Calu3 (cell line): ENCODE measurements at regions not wholly inside any gene's neighbourhood (a gene's known extent, or its start where the extent isn't known, plus 50 kb on each side); places are given as distances from the start of the nearest gene placed in this dataset.

Source experiments
- BruUV-seq: library from RNA; stranded (reverse); fragments of 400-500 nt; replicated peaks from 2 replicates; lab custom pipeline; 2021; lab: Mats Ljungman, UMichigan
- CTCF ChIA-PET: fragments of 300-600 bp; sonication (Branson Sonifier 250); formaldehyde crosslinking; loops from one replicate; lab custom pipeline; 2022; ENCODE audit warnings: antibody characterized with exemption; lab: Charles Lee
- DNase-seq: peaks from one replicate; pipeline ENCODE4 v3.0.0; 2022
- H3K27ac Mint-ChIP-seq: one replicate; pipeline ENCODE4 v1.8.0; 2022; ENCODE audit warnings: mixed read lengths; ENCODE audit not compliant: unreplicated experiment
- H3K27me3 Mint-ChIP-seq: one replicate; pipeline ENCODE4 v1.8.0; 2022; ENCODE audit warnings: mixed read lengths; ENCODE audit not compliant: unreplicated experiment
- H3K36me3 Mint-ChIP-seq: one replicate; pipeline ENCODE4 v1.8.0; 2022; ENCODE audit warnings: mild to moderate bottlenecking, moderate library complexity, mixed read lengths; ENCODE audit not compliant: insufficient read depth, unreplicated experiment
- H3K4me1 Mint-ChIP-seq: one replicate; pipeline ENCODE4 v1.8.0; 2022; ENCODE audit warnings: mild to moderate bottlenecking, low read depth, mixed read lengths; ENCODE audit not compliant: unreplicated experiment
- H3K4me3 Mint-ChIP-seq: one replicate; pipeline ENCODE4 v1.8.0; 2022; ENCODE audit warnings: mild to moderate bottlenecking, low read depth, moderate library complexity, mixed read lengths; ENCODE audit not compliant: unreplicated experiment
- H3K9me3 Mint-ChIP-seq: one replicate; pipeline ENCODE4 v1.8.0; 2022; ENCODE audit warnings: low read depth, mixed read lengths; ENCODE audit not compliant: unreplicated experiment
- intact Hi-C: fragments of 100-400 bp; cut with micrococcal nuclease; formaldehyde crosslinking; loops from one replicate; pipeline ENCODE4 v1.10.0; 2022; ENCODE audit not compliant: unreplicated experiment
- TF ChIP-seq, protein P1 (sequence below): fragments of 200-600 bp; IDR thresholded peaks from one replicate; pipeline ENCODE4 v1.8.0; 2022; ENCODE audit warnings: antibody characterized with exemption; ENCODE audit not compliant: unreplicated experiment

DNA sequence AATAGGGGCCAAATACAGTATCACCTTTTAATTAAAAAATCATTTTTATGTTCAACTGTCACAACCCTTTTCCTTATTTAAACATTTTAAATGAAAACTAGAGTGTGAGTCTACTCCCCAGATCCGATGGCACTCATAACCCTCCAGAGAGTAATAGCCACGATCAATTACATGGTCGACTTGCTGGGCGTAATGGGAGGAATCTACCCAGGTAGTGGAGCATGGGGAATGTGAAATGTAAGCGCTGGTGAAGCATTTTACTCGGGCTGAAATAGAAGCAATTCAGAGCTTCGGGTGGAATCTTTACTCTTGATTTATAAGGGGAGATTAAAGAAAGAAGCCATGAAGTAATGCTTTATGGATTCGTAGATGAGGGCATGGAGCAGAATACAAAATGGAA is 321.9 kb downstream of the ACTR3B start:
- Mint-ChIP-seq H3K27ac (no peak overlapping the region), H3K9me3 (peaks cover 9% of the 10 kb centered on the region), H3K27me3 (no peaks in the 10 kb centered on the region), H3K36me3 (no peaks in the 10 kb centered on the region), H3K4me3 (no peak overlapping the region), H3K4me1 (no peaks in the 10 kb centered on the region)
- TF ChIP-seq, protein P1, sequence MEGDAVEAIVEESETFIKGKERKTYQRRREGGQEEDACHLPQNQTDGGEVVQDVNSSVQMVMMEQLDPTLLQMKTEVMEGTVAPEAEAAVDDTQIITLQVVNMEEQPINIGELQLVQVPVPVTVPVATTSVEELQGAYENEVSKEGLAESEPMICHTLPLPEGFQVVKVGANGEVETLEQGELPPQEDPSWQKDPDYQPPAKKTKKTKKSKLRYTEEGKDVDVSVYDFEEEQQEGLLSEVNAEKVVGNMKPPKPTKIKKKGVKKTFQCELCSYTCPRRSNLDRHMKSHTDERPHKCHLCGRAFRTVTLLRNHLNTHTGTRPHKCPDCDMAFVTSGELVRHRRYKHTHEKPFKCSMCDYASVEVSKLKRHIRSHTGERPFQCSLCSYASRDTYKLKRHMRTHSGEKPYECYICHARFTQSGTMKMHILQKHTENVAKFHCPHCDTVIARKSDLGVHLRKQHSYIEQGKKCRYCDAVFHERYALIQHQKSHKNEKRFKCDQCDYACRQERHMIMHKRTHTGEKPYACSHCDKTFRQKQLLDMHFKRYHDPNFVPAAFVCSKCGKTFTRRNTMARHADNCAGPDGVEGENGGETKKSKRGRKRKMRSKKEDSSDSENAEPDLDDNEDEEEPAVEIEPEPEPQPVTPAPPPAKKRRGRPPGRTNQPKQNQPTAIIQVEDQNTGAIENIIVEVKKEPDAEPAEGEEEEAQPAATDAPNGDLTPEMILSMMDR = no peak
- DNase-seq = no peak
- no TSS peak for BruUV-seq
- CTCF ChIA-PET = no interaction called here
- intact Hi-C loops = no loop called here

DNA sequence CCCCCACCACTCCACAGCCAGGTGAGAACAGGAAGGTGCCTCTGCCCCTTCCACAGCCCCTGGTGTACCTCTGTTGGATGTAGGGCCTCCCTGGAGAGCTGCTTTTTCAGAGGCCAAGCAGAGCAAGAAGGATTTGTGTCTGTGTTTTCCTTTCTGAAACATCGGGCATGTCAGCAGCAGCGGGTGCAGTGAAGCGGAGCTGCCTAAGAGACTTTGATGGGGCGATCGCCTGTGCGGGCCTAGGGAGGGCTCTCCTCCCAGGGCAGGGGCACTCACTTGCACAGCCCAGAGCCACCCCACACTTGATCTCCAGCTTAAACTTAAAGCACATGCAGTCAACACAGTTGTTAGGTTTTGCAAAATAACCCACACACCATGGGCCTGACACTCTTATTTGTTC is 324.7 kb downstream of the ACTR3B start:
- Mint-ChIP-seq H3K9me3 (peaks cover 8% of the 10 kb centered on the region), H3K27me3 (no peaks in the 10 kb centered on the region), H3K4me3 (no peak overlapping the region), H3K4me1 (no peaks in the 10 kb centered on the region), H3K27ac (no peak overlapping the region), H3K36me3 (no peaks in the 10 kb centered on the region)
- BruUV-seq = no TSS peak
- intact Hi-C loops = no loop called here
- TF ChIP-seq, protein P1 = no peak
- CTCF ChIA-PET = no interaction called here
- no peak for DNase-seq

DNA sequence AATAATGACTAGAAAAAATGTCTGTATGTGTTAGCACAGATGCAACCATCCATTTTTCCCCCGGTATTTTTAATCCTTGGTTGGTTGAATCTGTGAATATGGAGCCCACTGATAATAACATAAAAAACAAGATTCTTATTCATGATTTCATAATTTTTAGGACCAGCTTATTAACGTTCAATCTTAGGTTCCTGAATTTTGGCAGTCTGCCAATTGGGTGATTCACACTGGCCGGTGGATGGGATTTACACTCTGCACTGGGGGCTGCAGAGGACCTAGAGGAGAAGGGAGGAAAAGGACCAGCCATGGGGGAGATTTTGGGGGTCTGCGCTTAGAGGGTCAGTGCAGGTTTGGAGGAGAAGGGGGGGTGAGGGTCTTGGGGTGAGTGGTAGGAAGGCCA is 327.9 kb downstream of the ACTR3B start:
- H3K4me3 Mint-ChIP-seq = no peak overlapping the region
- CTCF ChIA-PET = interaction anchor here (0.6 kb wide), 1 partner anchor 76 kb away, joined by 3 read pairs; no protein-coding TSS in a partner anchor
- no peaks in the 10 kb centered on the region for H3K27me3 Mint-ChIP-seq
- TF ChIP-seq, protein P1 = no peak
- no peak overlapping the region for H3K27ac Mint-ChIP-seq
- no peaks in the 10 kb centered on the region for H3K4me1 Mint-ChIP-seq
- H3K9me3 Mint-ChIP-seq = peaks cover 8% of the 10 kb centered on the region
- H3K36me3 Mint-ChIP-seq = no peaks in the 10 kb centered on the region
- DNase-seq = no peak
- BruUV-seq = no TSS peak
- intact Hi-C loops = no loop called here

DNA sequence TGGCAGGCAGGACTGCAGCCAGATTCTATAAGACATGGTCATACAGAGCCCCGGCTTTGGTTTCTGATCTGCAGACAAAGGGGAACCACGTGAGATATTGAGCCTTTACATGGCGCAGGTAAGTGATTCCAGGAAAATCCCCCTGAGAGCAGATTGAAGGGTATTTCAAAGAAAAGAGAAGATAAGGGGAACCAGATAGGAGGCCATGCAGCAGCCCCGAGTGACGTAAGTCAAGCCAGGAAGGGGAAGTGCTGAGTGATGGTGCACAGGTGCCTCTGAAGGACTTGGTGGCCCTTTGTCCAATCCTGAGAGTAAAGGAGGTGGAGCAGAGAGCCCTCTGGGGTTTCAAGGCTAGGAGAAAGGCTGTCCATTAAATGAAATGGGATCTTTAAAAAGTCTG is 329.0 kb downstream of the ACTR3B start:
- TF ChIP-seq, protein P1 = no peak
- peaks cover 8% of the 10 kb centered on the region for H3K9me3 Mint-ChIP-seq
- no peak overlapping the region for H3K4me3 Mint-ChIP-seq
- H3K27ac Mint-ChIP-seq = no peak overlapping the region
- H3K27me3 Mint-ChIP-seq = no peaks in the 10 kb centered on the region
- no peaks in the 10 kb centered on the region for H3K4me1 Mint-ChIP-seq
- CTCF ChIA-PET = no interaction called here
- no peaks in the 10 kb centered on the region for H3K36me3 Mint-ChIP-seq
- intact Hi-C loops = no loop called here
- no TSS peak for BruUV-seq
- DNase-seq = no peak

DNA sequence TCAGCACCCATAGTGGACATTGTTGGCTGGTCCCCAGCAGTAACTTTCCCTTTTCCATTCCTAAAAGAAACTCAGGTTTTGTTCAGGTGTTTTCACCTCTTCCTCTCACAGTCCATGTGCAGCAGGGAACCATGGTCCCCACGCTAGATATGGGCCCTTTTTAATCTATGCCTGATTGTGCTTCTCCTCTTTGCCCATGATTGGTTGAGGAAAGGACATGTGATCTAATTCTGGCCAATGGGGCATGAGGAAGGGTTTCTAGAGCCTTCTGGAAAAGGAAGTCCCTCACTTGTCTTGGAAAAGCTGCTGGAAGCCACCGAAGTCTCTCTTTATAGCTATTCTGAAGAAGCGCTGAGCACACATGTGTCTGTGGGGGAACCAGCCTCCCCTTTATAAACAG is 330.7 kb downstream of the ACTR3B start:
- H3K4me3 Mint-ChIP-seq = no peak overlapping the region
- peaks cover 12% of the 10 kb centered on the region for H3K9me3 Mint-ChIP-seq
- no peaks in the 10 kb centered on the region for H3K36me3 Mint-ChIP-seq
- H3K27ac Mint-ChIP-seq = no peak overlapping the region
- DNase-seq = no peak
- no TSS peak for BruUV-seq
- H3K27me3 Mint-ChIP-seq = no peaks in the 10 kb centered on the region
- CTCF ChIA-PET = no interaction called here
- TF ChIP-seq, protein P1 = no peak
- intact Hi-C loops = no loop called here
- no peaks in the 10 kb centered on the region for H3K4me1 Mint-ChIP-seq
